OCI-LY3 (cell line): ENCODE measurements at regions not wholly inside any gene's neighbourhood (a gene's known extent, or its start where the extent isn't known, plus 50 kb on each side); places are given as distances from the start of the nearest gene placed in this dataset.

Experiments
- H2AFZ ChIP-seq: fragments of 200-600, 300-600 bp; shearing (Covaris generic); 2 replicates; pipeline ENCODE4 v1.6.0; 2014; ENCODE audit warnings: antibody characterized with exemption, low read depth, low read length
- H3K27ac ChIP-seq: fragments of 200-600, 300-600 bp; sonication (generic); 2 replicates; pipeline ENCODE4 v1.5.1; 2014; ENCODE audit warnings: mild to moderate bottlenecking, low read length, moderate library complexity, mixed read lengths
- H3K27me3 ChIP-seq: fragments of 200-600, 300-600 bp; sonication (generic); 2 replicates; pipeline ENCODE4 v1.6.1; 2014; ENCODE audit warnings: low read depth, low read length, mixed read lengths
- H3K36me3 ChIP-seq: fragments of 200-600, 300-600 bp; sonication (generic); replicated peaks from 2 replicates; pipeline ENCODE3; 2014; ENCODE audit warnings: low read depth, low read length, mixed read lengths
- H3K4me1 ChIP-seq: fragments of 300-600, 200-600 bp; sonication (generic); 2 replicates; pipeline ENCODE4 v1.6.1; 2014; ENCODE audit warnings: low read length, mixed read lengths
- H3K4me2 ChIP-seq: fragments of 200-600, 300-600 bp; sonication (generic); 2 replicates; pipeline ENCODE4 v1.6.1; 2014; ENCODE audit warnings: low read length, mixed read lengths
- H3K4me3 ChIP-seq: fragments of 300-600, 200-600 bp; sonication (generic); 2 replicates; pipeline ENCODE4 v1.5.1; 2014; ENCODE audit warnings: antibody characterized with exemption, mild to moderate bottlenecking, low read length, moderate library complexity
- H3K79me2 ChIP-seq: fragments of 300-600, 200-600 bp; shearing (Covaris generic); 2 replicates; pipeline ENCODE4 v1.6.1; 2014; ENCODE audit warnings: mild to moderate bottlenecking, low read length, mixed read lengths
- H3K9ac ChIP-seq: fragments of 300-600, 200-600 bp; shearing (Covaris generic); 2 replicates; pipeline ENCODE4 v1.6.0; 2014; ENCODE audit warnings: mild to moderate bottlenecking, low read length, moderate library complexity
- H3K9me3 ChIP-seq: fragments of 200-600, 300-600 bp; shearing (Covaris generic); 2 replicates; pipeline ENCODE4 v1.6.1; 2014; ENCODE audit warnings: low read length, mixed read lengths; ENCODE audit not compliant: insufficient read depth
- H4K20me1 ChIP-seq: fragments of 200-600, 300-600 bp; sonication (generic); 2 replicates; pipeline ENCODE4 v1.6.1; 2016; ENCODE audit warnings: low read length, mixed read lengths; ENCODE audit not compliant: insufficient read depth
- EZH2phosphoT487 ChIP-seq: fragments of 200-600 bp; shearing (Covaris generic); IDR thresholded peaks from 2 replicates; pipeline ENCODE4 v1.6.1; 2018; ENCODE audit warnings: antibody characterized with exemption, mixed run types, low read depth
- TF ChIP-seq, protein P1 (sequence below): fragments of 200-600, 300-600 bp; sonication (generic); IDR thresholded peaks from 2 replicates; pipeline ENCODE4 v1.5.1; 2014; ENCODE audit warnings: antibody characterized with exemption, low read length, low read depth

DNA sequence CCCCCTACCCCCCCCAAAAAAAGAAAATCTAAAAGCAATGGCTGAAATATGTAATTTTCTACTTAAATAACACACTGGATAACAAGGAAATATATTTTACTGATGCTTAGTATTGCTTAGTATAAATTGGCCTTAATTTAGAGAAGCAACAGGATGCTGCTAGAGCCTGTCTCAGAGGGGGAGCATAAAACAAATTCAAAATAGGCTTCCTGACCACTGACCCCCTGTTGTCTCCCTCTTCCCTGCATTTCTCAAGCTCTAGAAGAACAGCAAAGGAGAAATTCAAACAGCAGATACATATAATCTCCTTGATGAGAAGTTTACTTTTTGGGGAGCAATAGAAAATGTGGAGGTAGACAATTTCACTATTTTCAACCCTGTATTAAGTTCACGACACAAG, 631.1 kb upstream of the GJE1 start:
- H3K36me3 ChIP-seq, result no peaks in the 10 kb centered on the region
- no peaks in the 10 kb centered on the region for H3K79me2 ChIP-seq
- no peak overlapping the region for H3K4me2 ChIP-seq
- no peak overlapping the region for H3K9ac ChIP-seq
- H3K27ac ChIP-seq, result no peak overlapping the region
- no peaks in the 10 kb centered on the region for H3K27me3 ChIP-seq
- TF ChIP-seq, protein P1, sequence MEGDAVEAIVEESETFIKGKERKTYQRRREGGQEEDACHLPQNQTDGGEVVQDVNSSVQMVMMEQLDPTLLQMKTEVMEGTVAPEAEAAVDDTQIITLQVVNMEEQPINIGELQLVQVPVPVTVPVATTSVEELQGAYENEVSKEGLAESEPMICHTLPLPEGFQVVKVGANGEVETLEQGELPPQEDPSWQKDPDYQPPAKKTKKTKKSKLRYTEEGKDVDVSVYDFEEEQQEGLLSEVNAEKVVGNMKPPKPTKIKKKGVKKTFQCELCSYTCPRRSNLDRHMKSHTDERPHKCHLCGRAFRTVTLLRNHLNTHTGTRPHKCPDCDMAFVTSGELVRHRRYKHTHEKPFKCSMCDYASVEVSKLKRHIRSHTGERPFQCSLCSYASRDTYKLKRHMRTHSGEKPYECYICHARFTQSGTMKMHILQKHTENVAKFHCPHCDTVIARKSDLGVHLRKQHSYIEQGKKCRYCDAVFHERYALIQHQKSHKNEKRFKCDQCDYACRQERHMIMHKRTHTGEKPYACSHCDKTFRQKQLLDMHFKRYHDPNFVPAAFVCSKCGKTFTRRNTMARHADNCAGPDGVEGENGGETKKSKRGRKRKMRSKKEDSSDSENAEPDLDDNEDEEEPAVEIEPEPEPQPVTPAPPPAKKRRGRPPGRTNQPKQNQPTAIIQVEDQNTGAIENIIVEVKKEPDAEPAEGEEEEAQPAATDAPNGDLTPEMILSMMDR, result no peak
- TF ChIP-seq EZH2phosphoT487, result no peak
- no peak overlapping the region for H2AFZ ChIP-seq
- H3K4me1 ChIP-seq, result peaks cover 4% of the 10 kb centered on the region
- no peak overlapping the region for H3K4me3 ChIP-seq
- H4K20me1 ChIP-seq, result no peaks in the 10 kb centered on the region
- H3K9me3 ChIP-seq, result no peaks in the 10 kb centered on the region

- H2AFZ ChIP-seq, result no peak overlapping the region
- H3K36me3 ChIP-seq, result no peaks in the 10 kb centered on the region
- no peak overlapping the region for H3K4me3 ChIP-seq
- no peak overlapping the region for H3K4me2 ChIP-seq
- peaks cover 4% of the 10 kb centered on the region for H3K4me1 ChIP-seq
- H3K27me3 ChIP-seq, result no peaks in the 10 kb centered on the region
- H3K79me2 ChIP-seq, result no peaks in the 10 kb centered on the region
- no peak overlapping the region for H3K27ac ChIP-seq
- no peak for TF ChIP-seq EZH2phosphoT487
- TF ChIP-seq, protein P1, result no peak
- no peaks in the 10 kb centered on the region for H3K9me3 ChIP-seq
- H4K20me1 ChIP-seq, result no peaks in the 10 kb centered on the region
- no peak overlapping the region for H3K9ac ChIP-seq
Observed at GRCh38 chr6:141498977-141499376, 633.7 kb upstream of the GJE1 start.

DNA sequence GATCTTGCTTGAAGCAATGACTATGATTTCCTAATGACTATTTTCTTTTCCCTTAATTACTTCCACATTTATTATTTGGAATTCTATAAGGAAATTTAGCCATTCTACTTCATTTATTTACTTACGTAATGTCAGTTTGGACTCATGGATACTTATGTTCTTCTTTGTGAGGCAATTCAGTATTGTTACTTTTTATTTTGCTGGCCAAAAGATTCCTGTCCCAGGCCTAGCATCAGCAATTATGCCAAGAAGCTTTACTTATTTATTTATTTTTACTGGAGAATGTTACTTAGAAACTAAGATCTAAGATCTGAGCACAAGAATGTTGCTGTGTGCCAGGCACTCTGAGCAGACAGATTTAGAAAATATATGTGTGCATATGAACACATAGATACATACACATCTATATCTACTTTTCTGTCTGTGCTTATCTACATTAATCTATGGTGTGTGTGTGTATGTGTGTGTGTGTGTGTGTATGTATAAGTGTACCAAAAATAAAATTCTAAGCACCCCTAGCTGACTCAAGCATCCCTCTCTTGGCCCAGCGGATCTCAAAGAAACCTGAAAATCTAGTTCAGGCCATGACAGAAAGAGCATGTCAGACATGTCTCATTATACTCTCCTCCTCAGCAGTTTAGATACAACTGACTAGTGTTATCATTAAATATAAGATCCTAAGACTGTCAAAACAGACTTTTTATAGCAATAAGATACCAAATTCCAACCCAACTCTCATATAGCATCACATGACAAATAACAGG, 640.0 kb upstream of the GJE1 start:
- Histone ChIP-seq H2AFZ (no peak overlapping the region), H3K36me3 (no peaks in the 10 kb centered on the region), H3K27ac (no peak overlapping the region), H3K4me2 (no peak overlapping the region), H3K9me3 (no peaks in the 10 kb centered on the region), H3K9ac (no peak overlapping the region), H4K20me1 (no peaks in the 10 kb centered on the region), H3K4me3 (no peak overlapping the region), H3K79me2 (no peaks in the 10 kb centered on the region), H3K27me3 (no peaks in the 10 kb centered on the region), H3K4me1 (peaks cover 11% of the 10 kb centered on the region)
- TF ChIP-seq, protein P1, result no peak
- TF ChIP-seq EZH2phosphoT487, result no peak

GRCh38 chr6:141491684-141492083, 641.0 kb upstream of the GJE1 start:
- Histone ChIP-seq H3K27ac (no peak overlapping the region), H3K4me2 (no peak overlapping the region), H3K4me3 (no peak overlapping the region), H3K9ac (no peak overlapping the region), H3K79me2 (no peaks in the 10 kb centered on the region), H2AFZ (no peak overlapping the region), H4K20me1 (no peaks in the 10 kb centered on the region), H3K36me3 (no peaks in the 10 kb centered on the region), H3K27me3 (no peaks in the 10 kb centered on the region), H3K4me1 (peaks cover 8% of the 10 kb centered on the region), H3K9me3 (no peaks in the 10 kb centered on the region)
- TF ChIP-seq, protein P1, result no peak
- TF ChIP-seq EZH2phosphoT487, result no peak
